ENCODE measurements at regions not wholly inside any gene's neighbourhood (a gene's known extent, or its start where the extent isn't known, plus 50 kb on each side); places are given as distances from the start of the nearest gene placed in this dataset.

- TF ChIP-seq EZH2phosphoT487 (IDR thresholded peaks at IDR 0.05; ENCODE audit: low read depth) (no peak), CTCF (IDR thresholded peaks at IDR 0.05; ENCODE audit: low read depth, low read length) (no peak)
Measured at GRCh38 chr11:116695657-116696254, 77.0 kb downstream of the BUD13 start.

Measured in OCI-LY3 (cell line).